COLO668 (cell line): ENCODE measurements at regions not wholly inside any gene's neighbourhood (a gene's known extent, or its start where the extent isn't known, plus 50 kb on each side); places are given as distances from the start of the nearest gene placed in this dataset.
"Not testable (repeated sequence)": the region's sequence is repeated elsewhere in the genome, so short reads cannot be mapped to it uniquely, and the experiment has no call there.

Experiments used
- DNase-seq: peaks from one replicate; lab custom pipeline; 2025; ENCODE audit not compliant: unreplicated experiment; lab: John Stamatoyannopoulos, UW

- no peak for DNase-seq
Measured at GRCh38 chr14:83133981-83134645, 1600.5 kb upstream of the SEL1L start.

GRCh38 chr14:83140756-83141155 lies 1607.1 kb upstream of the SEL1L start:
- DNase-seq = no peak

GRCh38 chr14:83147006-83147405 lies 1613.4 kb upstream of the SEL1L start:
- DNase-seq = no peak

GRCh38 chr14:83151571-83151970 lies 1617.9 kb upstream of the SEL1L start:
- no peak for DNase-seq

- no peak for DNase-seq
Measured at GRCh38 chr14:83153081-83153480, 1619.4 kb upstream of the SEL1L start.

- DNase-seq = no peak
Measured at GRCh38 chr14:83162361-83162929, 1628.8 kb upstream of the SEL1L start.

- no peak for DNase-seq
Measured at GRCh38 chr14:83163016-83163415, 1629.4 kb upstream of the SEL1L start.

GRCh38 chr14:83164016-83164415 lies 1630.4 kb upstream of the SEL1L start:
- DNase-seq = no peak

GRCh38 chr14:83164591-83164990 lies 1630.9 kb upstream of the SEL1L start:
- no peak for DNase-seq

- no peak for DNase-seq
Measured at GRCh38 chr14:83170165-83170564, 1636.5 kb upstream of the SEL1L start.

GRCh38 chr14:83171761-83172160 lies 1638.1 kb upstream of the SEL1L start:
- DNase-seq = no peak

- DNase-seq = no peak
Measured at GRCh38 chr14:83172363-83172762, 1638.7 kb upstream of the SEL1L start.

GRCh38 chr14:83173687-83174086 lies 1640.0 kb upstream of the SEL1L start:
- DNase-seq = no peak

- no peak for DNase-seq
Measured at GRCh38 chr14:83184531-83184930, 1650.9 kb upstream of the SEL1L start.

- not testable (repeated sequence) for DNase-seq
Measured at GRCh38 chr14:83188311-83188710, 1654.7 kb upstream of the SEL1L start.

- DNase-seq = no peak
Measured at GRCh38 chr14:83196236-83196635, 1662.6 kb upstream of the SEL1L start.

- no peak for DNase-seq
Measured at GRCh38 chr14:83197271-83197670, 1663.6 kb upstream of the SEL1L start.

GRCh38 chr14:83207550-83207949 lies 1673.9 kb upstream of the SEL1L start:
- DNase-seq = no peak

- DNase-seq = no peak
Measured at GRCh38 chr14:83208341-83208740, 1674.7 kb upstream of the SEL1L start.

GRCh38 chr14:83217492-83217891 lies 1683.8 kb upstream of the SEL1L start:
- no peak for DNase-seq

- DNase-seq = no peak
Measured at GRCh38 chr14:83247924-83248639, 1714.4 kb upstream of the SEL1L start.

- no peak for DNase-seq
Measured at GRCh38 chr14:83251402-83251801, 1717.7 kb upstream of the SEL1L start.
